NCI-H82 (cell line): ENCODE measurements at regions not wholly inside any gene's neighbourhood (a gene's known extent, or its start where the extent isn't known, plus 50 kb on each side); places are given as distances from the start of the nearest gene placed in this dataset.

Source experiments
- DNase-seq: peaks from one replicate; lab custom pipeline; 2025; lab: John Stamatoyannopoulos, UW

DNA sequence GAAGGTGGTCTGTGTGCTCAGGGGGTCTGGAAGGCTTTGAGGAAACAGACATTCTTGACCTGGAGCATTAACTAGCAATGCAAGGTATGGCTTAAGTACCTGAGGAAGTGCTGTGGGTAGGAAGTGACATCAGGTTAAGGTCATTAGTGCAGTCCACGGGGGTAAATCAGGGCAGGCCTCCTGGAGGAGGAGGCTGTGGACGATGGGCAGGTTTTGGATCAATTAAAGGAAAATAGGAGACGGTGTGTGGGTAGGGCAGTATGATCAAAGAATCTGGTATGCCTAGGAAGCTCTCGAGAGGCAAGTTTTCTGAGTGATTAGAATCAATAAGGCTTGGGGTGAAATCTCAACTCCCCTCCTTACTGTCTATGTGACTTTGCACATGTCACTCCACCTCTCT lies 295.3 kb downstream of the AACS start:
- no peak for DNase-seq

GRCh38 chr12:125371033-125371432 lies 305.8 kb downstream of the AACS start:
- DNase-seq, result peak; percentile 23

DNA sequence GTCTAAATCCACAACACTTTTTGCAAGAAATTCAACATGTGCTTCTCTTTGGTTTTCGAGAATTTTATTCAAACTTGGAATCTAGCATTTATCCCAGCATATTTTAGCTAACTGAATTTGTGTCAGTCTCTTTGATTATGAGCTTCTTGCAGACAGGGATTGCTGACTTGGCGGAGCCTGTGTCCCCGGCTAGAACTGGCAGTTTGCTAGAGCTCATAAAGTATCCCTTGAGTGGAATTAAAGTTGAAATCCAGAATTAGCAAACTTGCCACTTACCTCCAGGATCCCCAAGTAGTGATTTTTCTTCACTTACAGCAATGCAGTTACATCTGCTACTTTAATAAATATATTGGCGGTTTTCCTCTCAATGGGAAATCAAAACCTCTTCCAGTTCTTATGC lies 306.9 kb downstream of the AACS start:
- DNase-seq, result no peak

GRCh38 chr12:125373375-125373774 lies 308.1 kb downstream of the AACS start:
- DNase-seq, result no peak

DNA sequence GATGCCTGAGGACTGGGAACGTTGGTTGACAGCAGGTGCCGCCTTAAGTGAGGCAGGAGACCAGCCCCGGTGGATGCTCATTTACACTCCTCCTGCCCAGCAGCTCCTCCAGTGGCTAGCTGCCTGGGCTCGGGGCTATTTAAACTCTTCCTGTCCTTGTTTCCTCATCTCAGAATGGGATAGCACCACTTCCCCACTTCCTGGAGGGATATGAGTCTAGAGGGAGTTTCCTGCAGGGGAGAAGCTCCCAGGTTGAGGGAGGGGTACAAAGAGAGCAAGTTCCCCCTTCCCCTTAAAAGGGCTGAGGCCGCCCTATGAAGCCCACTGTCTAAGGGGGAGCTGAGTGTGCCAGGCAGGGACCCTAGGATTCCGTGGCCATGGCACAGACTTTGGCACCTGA lies 311.2 kb downstream of the AACS start:
- no peak for DNase-seq

GRCh38 chr12:125377093-125377492 lies 311.9 kb downstream of the AACS start:
- DNase-seq, result no peak

GRCh38 chr12:125381373-125381772 lies 316.1 kb downstream of the AACS start:
- no peak for DNase-seq

GRCh38 chr12:125382926-125383325 lies 317.7 kb downstream of the AACS start:
- DNase-seq, result no peak

GRCh38 chr12:125386652-125387051 lies 321.4 kb downstream of the AACS start:
- no peak for DNase-seq

DNA sequence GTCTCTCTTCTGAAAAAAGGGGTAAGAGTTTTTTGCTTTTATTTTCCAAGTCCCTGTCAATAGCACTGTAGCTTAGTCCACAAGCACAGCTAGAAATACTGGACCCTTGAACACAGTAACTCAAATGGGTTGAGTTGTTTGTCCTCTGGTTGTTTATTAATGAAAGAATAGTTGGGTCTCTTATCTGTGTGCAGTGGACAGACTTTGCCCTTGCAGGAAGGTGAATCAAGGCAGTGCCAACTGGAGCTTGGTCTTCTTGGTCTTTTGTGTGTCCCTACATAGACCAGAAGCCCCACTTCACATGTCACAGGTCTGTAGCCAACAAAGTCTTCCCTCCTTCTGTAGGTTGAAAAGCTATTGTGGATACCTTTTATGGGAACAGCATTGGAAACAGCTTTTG lies 322.0 kb downstream of the AACS start:
- no peak for DNase-seq

- DNase-seq, result no peak
Measured at GRCh38 chr12:125389061-125389697, 323.9 kb downstream of the AACS start.

DNA sequence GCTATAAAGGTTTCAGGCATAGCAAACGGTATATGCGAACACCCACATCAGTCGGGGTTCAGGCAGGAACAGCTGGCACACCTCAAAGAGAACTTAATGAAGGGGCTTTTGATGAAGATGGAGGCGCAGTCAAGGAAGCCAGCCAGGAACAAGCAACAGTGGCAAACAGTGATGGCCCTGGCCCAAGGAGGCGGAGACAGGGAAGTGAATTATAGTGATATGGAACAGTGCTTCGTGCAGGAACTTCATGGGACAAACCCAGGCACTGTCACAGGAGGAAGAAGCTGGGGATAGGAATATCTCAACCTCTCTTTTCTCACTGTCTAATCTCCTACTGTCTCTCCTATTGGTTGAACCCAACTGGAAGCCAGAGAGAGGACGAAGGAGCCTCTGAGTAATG lies 328.3 kb downstream of the AACS start:
- DNase-seq, result no peak

DNA sequence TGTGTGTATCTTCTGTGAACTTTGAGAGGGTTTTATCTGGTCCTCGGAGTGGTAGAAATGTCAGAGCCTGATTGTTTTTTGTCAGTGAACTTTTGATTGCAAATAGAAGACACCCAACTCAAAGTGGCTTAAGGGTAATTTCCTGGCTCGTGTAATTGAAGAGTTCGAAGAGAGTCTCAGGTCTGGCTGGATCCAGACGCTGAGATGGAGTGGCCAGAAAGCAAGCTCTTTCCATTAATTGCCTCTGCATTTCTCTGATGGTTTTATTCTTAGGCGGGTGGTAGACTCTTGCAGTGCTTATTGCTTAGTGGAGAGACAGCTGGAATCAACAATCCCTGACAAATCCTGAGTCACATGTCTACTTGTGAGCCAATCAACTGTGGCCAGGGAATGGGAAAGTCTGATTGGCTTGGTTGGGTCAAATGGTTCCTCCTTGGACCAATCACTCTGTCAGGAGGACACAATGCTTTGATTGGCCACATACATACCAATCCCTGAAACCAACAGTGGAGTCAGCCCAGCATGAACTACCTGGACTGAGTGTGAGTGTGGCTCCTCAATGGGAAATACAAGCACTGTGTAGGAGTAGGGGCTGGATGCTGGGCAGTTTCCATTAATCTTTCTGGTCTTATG lies 330.5 kb downstream of the AACS start:
- DNase-seq, result no peak

DNA sequence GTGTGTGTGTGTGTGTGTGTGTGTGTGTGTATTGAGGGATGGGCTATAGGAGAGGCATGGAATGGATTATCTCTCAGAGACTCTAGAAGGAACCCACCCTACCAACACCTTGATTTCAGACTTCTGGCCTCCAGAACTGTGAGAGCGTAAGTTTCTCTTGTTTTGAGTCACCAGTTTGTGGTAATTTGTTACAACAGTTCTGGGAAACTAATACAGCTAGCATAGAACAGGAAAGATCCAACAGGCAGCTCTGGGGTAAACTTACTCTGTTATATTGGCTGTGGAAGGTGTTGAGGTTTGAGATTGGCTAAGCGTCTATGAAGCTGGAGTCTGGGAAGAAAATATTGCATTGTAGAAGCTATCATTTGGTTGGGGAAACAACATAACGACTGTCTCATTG lies 334.3 kb downstream of the AACS start:
- no peak for DNase-seq

DNA sequence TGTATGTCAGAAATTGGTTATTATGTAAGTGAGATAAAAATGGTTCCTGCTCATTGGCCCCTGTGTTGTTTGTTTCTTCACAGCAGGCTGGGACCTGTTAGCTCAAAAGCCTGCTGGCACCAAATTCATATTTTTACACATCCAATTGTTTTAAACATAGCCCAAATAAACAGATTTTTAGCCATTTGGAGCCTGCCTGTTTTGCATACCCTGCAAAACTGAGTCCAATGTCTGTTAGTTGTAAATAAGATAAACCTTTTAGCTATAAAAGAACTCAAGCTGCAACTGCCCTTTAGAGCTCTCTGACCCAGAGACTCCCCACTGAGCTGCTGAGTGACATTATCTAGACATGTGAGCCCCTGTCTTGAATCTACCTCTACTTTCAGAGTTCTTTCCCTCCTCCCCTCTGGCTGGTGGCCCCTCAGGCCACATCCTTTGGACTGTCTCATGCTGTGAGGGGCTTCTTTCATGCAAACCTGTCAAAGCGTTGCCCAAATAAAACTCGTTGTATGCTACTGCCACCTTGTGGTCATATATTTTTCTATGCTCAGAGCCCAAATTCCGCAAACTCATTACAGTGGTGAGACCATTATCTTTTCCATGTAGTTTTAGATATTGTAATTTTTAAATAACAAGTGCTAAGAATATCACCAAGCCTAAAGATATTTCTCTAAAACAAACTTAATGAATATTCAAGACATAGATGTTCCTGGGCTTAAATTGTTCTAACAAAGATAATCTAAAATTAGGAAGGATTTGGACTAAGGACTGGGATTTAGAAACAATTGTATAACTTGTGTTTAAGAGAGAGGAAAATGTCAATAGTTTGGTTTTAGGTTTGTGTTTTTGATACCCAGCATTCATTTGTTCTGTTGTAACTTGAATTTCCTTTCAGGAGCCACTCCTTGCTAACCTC lies 337.9 kb downstream of the AACS start:
- DNase-seq, result peak; percentile 82

- DNase-seq, result no peak
Measured at GRCh38 chr12:125403843-125404242, 338.6 kb downstream of the AACS start.

DNA sequence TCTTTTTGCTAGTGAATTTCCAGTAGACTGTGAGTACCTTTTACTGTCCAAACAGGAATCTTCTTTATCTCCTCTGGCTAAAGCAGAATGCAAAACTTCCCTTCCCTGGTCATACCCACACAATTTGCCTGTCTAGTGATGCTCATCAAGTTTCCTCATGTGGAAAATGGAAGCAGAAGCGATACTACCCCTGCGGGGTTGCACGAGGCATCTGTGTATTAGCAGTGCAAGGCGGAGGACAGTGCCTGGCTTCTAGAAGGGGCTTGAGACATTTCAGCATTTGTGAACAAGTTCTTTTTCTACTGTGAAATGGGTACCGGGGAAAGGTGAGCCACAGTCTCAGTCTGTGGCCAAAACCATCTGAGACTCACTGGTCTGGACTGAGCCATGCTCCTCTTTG lies 340.9 kb downstream of the AACS start:
- no peak for DNase-seq

- no peak for DNase-seq
Measured at GRCh38 chr12:125408718-125409117, 343.5 kb downstream of the AACS start.

GRCh38 chr12:125412506-125412905 lies 347.3 kb downstream of the AACS start:
- DNase-seq, result no peak

DNA sequence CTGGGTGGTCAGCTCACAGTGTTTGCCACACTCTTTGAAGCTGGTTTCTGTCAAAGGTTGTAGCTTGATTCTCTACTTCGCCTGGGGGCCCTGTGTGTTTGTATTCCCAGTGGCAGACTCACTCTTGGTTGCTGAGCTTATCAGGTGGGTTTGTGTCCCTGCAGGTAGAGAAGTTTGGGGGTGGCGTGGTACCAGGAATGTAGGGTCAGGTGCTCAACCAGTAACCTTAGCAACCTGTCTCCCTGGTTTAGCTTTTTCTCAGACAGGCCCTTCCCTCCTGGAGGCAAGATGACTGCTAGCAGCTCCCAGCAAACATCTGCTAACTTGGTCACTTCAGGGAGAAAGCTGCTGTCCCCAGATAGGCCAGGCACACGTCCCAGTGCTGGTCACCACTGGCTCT lies 352.2 kb downstream of the AACS start:
- DNase-seq, result no peak

DNA sequence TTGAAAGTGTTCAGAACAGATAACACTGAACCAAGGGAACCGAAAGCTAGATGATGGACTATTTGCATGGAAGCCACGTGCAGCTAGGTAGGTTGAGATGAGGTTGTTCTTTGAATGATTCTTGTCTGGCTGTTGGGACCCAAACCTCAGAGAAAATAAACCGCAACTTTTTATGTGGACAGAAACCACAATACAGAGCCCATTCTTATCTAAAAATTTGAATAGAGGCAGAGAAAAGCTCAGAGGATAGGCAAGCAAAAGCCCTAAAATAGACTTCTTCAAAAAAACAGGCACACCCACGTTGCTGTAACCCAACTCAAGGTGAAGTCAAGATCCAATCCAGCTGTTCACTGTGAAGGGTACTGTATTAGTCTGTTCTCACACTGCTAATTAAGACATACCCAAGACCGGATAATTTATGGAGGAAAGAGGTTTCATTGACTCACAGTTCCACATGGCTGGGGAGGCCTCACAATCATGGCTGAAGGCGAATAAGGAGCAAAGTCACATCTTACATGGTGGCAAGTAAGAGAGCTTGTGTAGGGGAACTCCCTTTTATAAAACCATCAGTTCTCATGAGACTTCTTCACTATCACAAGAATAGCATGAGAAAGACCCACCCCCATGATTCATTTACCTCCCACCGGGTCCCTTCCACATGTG lies 353.8 kb downstream of the AACS start:
- no peak for DNase-seq

GRCh38 chr12:125424909-125425308 lies 359.7 kb downstream of the AACS start:
- peak; percentile 50 for DNase-seq

- DNase-seq, result no peak
Measured at GRCh38 chr12:125431516-125431915, 366.3 kb downstream of the AACS start.
